ENCODE measurements at regions not wholly inside any gene's neighbourhood (a gene's known extent, or its start where the extent isn't known, plus 50 kb on each side); places are given as distances from the start of the nearest gene placed in this dataset.
"Not testable (repeated sequence)": the region's sequence is repeated elsewhere in the genome, so short reads cannot be mapped to it uniquely, and the experiment has no call there.

GRCh38 chr5:54885636-54886035 is 99.8 kb downstream of the ESM1 start:
- no peak for DNase-seq (ENCODE audit: low read depth in 2 of 3, low spot score in 2 of 3)

- no peak for DNase-seq (ENCODE audit: low read depth in 2 of 3, low spot score in 2 of 3)
These were observed 101.2 kb downstream of the ESM1 start for GRCh38 chr5:54884195-54884536.

GRCh38 chr5:54883374-54884194 is 101.8 kb downstream of the ESM1 start:
- no peak for DNase-seq (ENCODE audit: low read depth in 2 of 3, low spot score in 2 of 3)

DNA sequence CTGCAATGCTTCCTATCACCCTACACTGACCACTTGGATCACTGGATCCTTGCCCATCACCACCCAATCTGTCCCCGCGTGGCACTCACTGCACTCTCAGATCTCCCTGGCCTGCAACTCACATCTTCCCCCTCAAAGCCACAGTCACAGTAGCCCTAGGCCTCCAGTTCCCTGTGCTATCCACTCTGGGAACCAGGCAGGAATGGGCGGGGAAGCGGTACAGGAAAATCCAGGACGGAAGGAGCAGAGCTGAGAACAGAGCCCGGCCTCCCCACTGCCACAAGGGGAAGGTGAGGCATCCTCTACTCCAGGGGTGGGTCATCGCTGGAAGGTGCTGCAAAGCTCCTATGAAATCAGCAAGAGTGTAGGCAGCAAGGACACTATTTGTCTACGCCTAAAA is 102.6 kb downstream of the ESM1 start:
- no peak for DNase-seq (ENCODE audit: low read depth in 2 of 3, low spot score in 2 of 3)

DNA sequence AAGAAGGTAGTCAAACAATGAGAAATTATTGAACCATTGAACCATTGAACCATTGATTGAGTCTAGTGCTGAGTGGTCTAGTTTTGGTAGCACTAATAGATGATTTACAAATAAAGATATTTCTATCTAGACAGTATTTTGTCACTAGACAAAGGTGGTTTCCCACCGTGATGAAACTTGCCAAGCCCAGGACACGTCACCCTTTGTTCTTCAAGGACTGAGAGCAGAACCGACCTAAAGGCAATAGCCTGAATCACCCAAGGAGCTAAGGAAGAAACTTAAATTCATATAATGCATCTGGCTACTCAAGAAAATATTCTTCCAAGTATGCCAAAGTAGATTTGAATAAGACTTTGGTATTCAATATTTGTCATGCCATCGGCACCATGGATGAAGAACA is 103.3 kb downstream of the ESM1 start:
- DNase-seq (ENCODE audit: low read depth in 2 of 3, low spot score in 2 of 3), result no peak

- DNase-seq (ENCODE audit: low read depth in 2 of 3, low spot score in 2 of 3), result no peak
These were observed 103.9 kb downstream of the ESM1 start for GRCh38 chr5:54881286-54882005.

DNA sequence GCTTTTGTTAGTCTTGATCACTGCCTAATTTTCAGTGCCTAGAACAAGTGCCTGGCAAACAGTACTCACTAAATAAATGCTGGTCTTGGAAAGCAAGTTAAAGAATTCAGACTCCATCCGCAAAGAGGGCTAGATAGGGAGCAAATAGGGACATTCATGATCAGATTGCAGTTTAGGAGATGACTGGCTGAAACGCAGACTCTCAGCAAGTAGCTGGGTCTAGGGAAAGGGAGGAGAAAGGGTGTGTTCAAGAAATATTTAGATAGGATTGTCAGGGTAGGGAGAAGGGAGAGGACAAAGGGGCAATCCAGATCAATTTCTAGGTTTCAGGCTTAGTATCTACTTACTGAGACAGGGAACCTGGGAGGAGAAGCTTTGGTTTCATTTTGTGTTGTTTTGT is 108.4 kb downstream of the ESM1 start:
- no peak for DNase-seq (ENCODE audit: low read depth in 2 of 3, low spot score in 2 of 3)

DNA sequence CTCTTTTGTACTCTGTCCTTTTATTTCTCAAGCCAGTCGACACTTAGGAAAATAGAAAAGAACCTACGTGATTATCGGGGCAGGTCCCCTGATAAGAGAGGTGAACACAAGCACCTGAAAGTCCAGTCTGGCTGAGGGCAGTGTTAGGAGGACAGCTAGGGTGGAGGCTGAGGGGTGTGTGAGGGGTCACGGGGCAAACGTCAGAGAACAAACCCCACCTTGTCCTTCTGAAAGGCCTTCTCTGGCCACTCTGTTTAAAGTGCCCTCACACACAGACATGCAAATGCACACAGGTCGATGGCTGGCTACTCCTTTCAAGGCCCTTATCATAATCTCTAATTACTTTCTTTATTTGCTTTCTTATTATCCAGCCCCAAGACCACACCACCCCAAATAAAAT is 108.8 kb downstream of the ESM1 start:
- DNase-seq (ENCODE audit: low read depth in 2 of 3, low spot score in 2 of 3), result no peak

DNA sequence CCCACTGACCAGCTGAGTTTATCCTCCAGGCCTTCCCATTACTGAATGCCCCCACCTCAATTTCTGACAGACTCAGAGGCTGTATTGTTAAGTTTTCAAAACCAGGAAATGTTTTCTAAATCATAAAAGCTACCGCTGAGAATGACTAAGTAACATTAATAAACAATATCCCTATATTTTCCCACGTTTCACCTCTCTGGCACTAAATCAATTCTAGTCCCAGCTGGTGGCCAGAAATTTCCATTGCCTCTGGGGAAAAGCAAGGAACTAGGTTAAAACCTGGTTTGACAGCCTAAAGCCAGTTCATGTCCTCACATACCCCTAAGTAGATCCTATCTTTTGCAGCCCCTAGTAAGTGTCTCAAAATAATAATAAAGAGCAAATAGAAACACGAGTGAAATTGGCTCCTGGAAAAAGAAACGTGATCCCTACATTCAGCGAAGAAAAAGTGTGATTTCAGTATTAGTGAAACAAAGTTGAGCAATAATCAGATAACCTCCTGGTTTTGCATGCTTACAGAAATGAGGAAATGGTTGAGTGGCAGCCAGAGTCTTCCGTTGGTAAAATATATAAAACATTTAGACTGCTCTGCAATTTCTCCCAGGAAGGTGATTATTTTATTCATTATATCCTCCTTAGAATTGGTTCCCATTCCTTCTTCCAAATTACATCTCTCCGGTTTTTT is 110.9 kb downstream of the ESM1 start:
- peak in 1 of 3 donors; percentile 56 for DNase-seq (ENCODE audit: low read depth in 2 of 3, low spot score in 2 of 3)

- no peak for DNase-seq (ENCODE audit: low read depth in 2 of 3, low spot score in 2 of 3)
These were observed 111.7 kb downstream of the ESM1 start for GRCh38 chr5:54873691-54874090.

- no peak for DNase-seq (ENCODE audit: low read depth in 2 of 3, low spot score in 2 of 3)
These were observed 112.6 kb downstream of the ESM1 start for GRCh38 chr5:54872810-54873209.

- DNase-seq (ENCODE audit: low read depth in 2 of 3, low spot score in 2 of 3), result no peak
These were observed 115.1 kb downstream of the ESM1 start for GRCh38 chr5:54870271-54870670.

GRCh38 chr5:54869691-54870090 is 115.7 kb downstream of the ESM1 start:
- DNase-seq (ENCODE audit: low read depth in 2 of 3, low spot score in 2 of 3), result no peak

- no peak for DNase-seq (ENCODE audit: low read depth in 2 of 3, low spot score in 2 of 3)
These were observed 116.6 kb downstream of the ESM1 start for GRCh38 chr5:54868511-54869483.

DNA sequence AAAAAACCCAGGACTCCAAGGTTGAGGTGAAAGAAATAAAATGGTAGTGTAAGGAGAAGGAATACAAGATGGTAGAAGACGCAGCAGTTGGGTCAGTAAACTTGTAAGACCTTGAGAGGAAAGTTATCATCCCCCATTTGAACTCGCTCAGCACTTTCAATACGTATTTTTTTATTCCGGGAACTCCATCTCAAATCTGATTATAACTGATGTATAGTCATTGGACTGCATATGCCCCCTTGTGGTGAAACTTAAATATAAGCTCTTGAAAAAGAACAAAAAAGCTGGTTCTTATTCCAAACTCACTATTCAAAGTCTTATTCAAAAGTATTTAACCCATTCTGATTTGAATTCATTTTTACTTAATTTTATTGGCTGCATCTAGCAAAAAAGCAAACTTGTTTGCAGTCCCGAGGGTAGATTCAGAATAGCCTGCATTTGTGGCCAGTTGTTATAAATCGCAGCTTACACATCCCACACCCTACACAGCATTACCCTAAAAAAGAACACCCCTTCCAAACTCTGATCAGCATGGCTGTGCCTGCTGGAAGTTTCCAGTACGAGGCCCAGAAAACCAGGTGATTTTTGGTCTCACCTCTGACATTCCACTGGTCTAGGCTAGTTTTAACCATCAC is 118.0 kb downstream of the ESM1 start:
- DNase-seq (ENCODE audit: low read depth in 2 of 3, low spot score in 2 of 3), result peak in 2 of 3 donors; percentile 36 to 74

GRCh38 chr5:54864911-54865515 is 120.4 kb downstream of the ESM1 start:
- not testable (repeated sequence) for DNase-seq (ENCODE audit: low read depth in 2 of 3, low spot score in 2 of 3)

- DNase-seq (ENCODE audit: low read depth in 2 of 3, low spot score in 2 of 3), result no peak
These were observed 123.4 kb downstream of the ESM1 start for GRCh38 chr5:54862036-54862435.

DNA sequence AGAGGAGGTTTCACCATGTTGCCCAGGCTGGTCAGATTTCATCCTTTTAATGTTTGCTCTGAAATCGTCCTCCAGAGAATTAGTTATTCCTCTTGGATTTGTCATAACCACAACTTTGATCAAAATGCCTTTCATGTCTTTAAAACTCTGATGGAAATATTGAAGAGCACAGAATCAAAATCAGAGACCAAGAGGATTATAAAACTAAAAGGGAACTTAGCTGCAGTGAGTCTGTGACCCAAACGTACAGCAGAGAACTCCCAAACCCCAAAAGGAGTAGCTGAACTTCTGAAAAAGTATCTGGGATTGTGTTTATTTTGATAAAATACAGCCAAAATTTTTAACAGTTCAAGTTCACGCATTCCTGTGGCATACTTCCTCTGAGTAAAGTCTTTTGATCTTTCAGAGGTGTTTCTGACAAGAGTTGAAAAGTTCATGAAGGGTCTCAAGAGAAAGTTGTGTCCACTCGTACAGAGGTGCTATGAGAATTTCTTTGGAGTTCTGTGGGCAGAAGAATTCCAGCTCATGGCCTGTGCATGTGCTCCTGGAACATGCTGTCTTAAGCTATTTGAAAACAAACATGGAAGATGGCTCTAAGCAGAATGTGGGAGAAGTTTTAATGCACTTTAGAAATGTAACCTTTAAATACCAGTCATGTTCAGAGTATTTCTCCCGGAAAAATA is 124.0 kb downstream of the ESM1 start:
- DNase-seq (ENCODE audit: low read depth in 2 of 3, low spot score in 2 of 3), result no peak

DNA sequence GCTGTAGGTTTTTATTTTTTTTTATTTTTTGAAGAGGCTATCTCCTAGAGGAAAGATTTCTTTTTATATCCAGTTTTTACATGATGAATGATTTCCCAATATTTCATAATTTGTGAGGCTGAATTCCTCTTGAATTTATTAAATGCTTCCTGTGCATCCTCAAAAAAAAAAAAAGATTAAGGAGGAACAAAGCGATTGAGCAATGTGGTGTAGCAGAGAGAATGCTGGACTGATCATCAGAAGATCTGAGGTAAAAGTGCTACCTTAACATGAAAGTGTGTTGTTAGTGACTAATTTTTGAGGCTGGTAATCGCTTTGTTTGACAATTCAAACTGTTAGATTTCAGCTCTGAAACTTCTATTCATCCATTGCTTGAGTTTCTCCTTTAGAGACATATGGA is 125.1 kb downstream of the ESM1 start:
- DNase-seq (ENCODE audit: low read depth in 2 of 3, low spot score in 2 of 3), result no peak

Measured in hematopoietic multipotent progenitor cell (in vitro differentiated cells).